ENCODE measurements at regions not wholly inside any gene's neighbourhood (a gene's known extent, or its start where the extent isn't known, plus 50 kb on each side); places are given as distances from the start of the nearest gene placed in this dataset.

- 100% methylated on average over 1 of the region's 1 CpG for WGBS (ENCODE audit: insufficient coverage)
- Histone ChIP-seq H3K36me3 (replicated peaks in 1 of 2; ENCODE audit: control extremely low read depth in 1 of 2, control insufficient read depth in 1 of 2, extremely low read depth in 1 of 2, insufficient read depth in 2 of 2, low read length in 1 of 2) (no peaks in the 10 kb centered on the region), H3K4me2 (replicated peaks; ENCODE audit: low read depth, low read length, poor library complexity, severe bottlenecking) (no peak overlapping the region), H3K9me3 (ENCODE audit: control extremely low read depth in 1 of 3, control insufficient read depth in 2 of 3, insufficient read depth in 1 of 3, low read length in 2 of 3) (no peaks in the 10 kb centered on the region), H3K4me1 (ENCODE audit: control insufficient read depth in 2 of 2, insufficient read depth in 2 of 2, low read length in 2 of 2) (no peaks in the 10 kb centered on the region), H3K9ac (ENCODE audit: low read length) (no peak overlapping the region), H3K79me2 (ENCODE audit: control insufficient read depth, insufficient read depth, low read length) (no peaks in the 10 kb centered on the region), H3K4me3 (ENCODE audit: control extremely low read depth in 1 of 5, extremely low read depth in 1 of 5, insufficient read depth in 1 of 5, low read depth in 2 of 5, low read length in 4 of 5) (no peak overlapping the region), H3K27me3 (replicated peaks in 1 of 4; ENCODE audit: control extremely low read depth in 1 of 4, control insufficient read depth in 3 of 4, insufficient read depth in 4 of 4, low read length in 3 of 4) (no peaks in the 10 kb centered on the region), H2AFZ (ENCODE audit: insufficient read depth, low read depth, low read length, poor library complexity, severe bottlenecking) (no peak overlapping the region), H3K27ac (ENCODE audit: low read length in 2 of 2) (no peak overlapping the region), H4K20me1 (ENCODE audit: control insufficient read depth, insufficient read depth, low read length, poor library complexity, severe bottlenecking) (no peaks in the 10 kb centered on the region)
- Mint-ChIP-seq H3K4me1 (no peaks in the 10 kb centered on the region), H3K9me3 (ENCODE audit: insufficient read depth) (no peaks in the 10 kb centered on the region), H3K27ac (no peak overlapping the region), H3K27me3 (peaks cover 10% of the 10 kb centered on the region), H3K4me3 (no peak overlapping the region)
- intact Hi-C loops (cut with micrococcal nuclease): no loop called here
- ATAC-seq (ENCODE audit: low read depth): no peak
- CTCF ChIA-PET: no interaction called here
- POLR2A ChIA-PET: no interaction called here
- DNase-seq: no peak
- TF ChIP-seq EZH2 (IDR thresholded peaks at IDR 0.05; ENCODE audit: borderline replicate concordance, insufficient read depth, low read depth, low read length, poor library complexity, severe bottlenecking) (no peak), CTCF (IDR thresholded peaks at IDR 0.05) (no peak)
Observed at GRCh38 chr5:58200451-58200850, 259.4 kb downstream of the PLK2 start.

GRCh38 chr5:58199087-58199486, 260.8 kb downstream of the PLK2 start:
- H3K27me3 ChIP-seq (replicated peaks in 1 of 4; ENCODE audit: control extremely low read depth in 1 of 4, control insufficient read depth in 3 of 4, insufficient read depth in 4 of 4, low read length in 3 of 4): no peaks in the 10 kb centered on the region
- H3K36me3 ChIP-seq (replicated peaks in 1 of 2; ENCODE audit: control extremely low read depth in 1 of 2, control insufficient read depth in 1 of 2, extremely low read depth in 1 of 2, insufficient read depth in 2 of 2, low read length in 1 of 2): no peaks in the 10 kb centered on the region
- ATAC-seq (ENCODE audit: low read depth): no peak
- H3K9ac ChIP-seq (ENCODE audit: low read length): no peak overlapping the region
- no peak for DNase-seq
- H3K4me1 Mint-ChIP-seq: no peaks in the 10 kb centered on the region
- no peak overlapping the region for H3K27ac Mint-ChIP-seq
- H3K79me2 ChIP-seq (ENCODE audit: control insufficient read depth, insufficient read depth, low read length): no peaks in the 10 kb centered on the region
- no peak overlapping the region for H3K27ac ChIP-seq (ENCODE audit: low read length in 2 of 2)
- H2AFZ ChIP-seq (ENCODE audit: insufficient read depth, low read depth, low read length, poor library complexity, severe bottlenecking): no peak overlapping the region
- no peak overlapping the region for H3K4me3 Mint-ChIP-seq
- ChIA-PET POLR2A (no interaction called here), CTCF (no interaction called here)
- no CpG with 5 or more reads among the region's 2 CpGs for WGBS (ENCODE audit: insufficient coverage)
- intact Hi-C loops (cut with micrococcal nuclease): no loop called here
- no peaks in the 10 kb centered on the region for H3K9me3 Mint-ChIP-seq (ENCODE audit: insufficient read depth)
- H3K4me1 ChIP-seq (ENCODE audit: control insufficient read depth in 2 of 2, insufficient read depth in 2 of 2, low read length in 2 of 2): no peaks in the 10 kb centered on the region
- H3K4me3 ChIP-seq (ENCODE audit: control extremely low read depth in 1 of 5, extremely low read depth in 1 of 5, insufficient read depth in 1 of 5, low read depth in 2 of 5, low read length in 4 of 5): no peak overlapping the region
- TF ChIP-seq CTCF (IDR thresholded peaks at IDR 0.05) (no peak), EZH2 (IDR thresholded peaks at IDR 0.05; ENCODE audit: borderline replicate concordance, insufficient read depth, low read depth, low read length, poor library complexity, severe bottlenecking) (no peak)
- no peaks in the 10 kb centered on the region for H3K9me3 ChIP-seq (ENCODE audit: control extremely low read depth in 1 of 3, control insufficient read depth in 2 of 3, insufficient read depth in 1 of 3, low read length in 2 of 3)
- H4K20me1 ChIP-seq (ENCODE audit: control insufficient read depth, insufficient read depth, low read length, poor library complexity, severe bottlenecking): no peaks in the 10 kb centered on the region
- H3K4me2 ChIP-seq (replicated peaks; ENCODE audit: low read depth, low read length, poor library complexity, severe bottlenecking): no peak overlapping the region
- peaks cover 7% of the 10 kb centered on the region for H3K27me3 Mint-ChIP-seq
